Gastroesophageal sphincter (tissue), 4 donors: ENCODE measurements at regions not wholly inside any gene's neighbourhood (a gene's known extent, or its start where the extent isn't known, plus 50 kb on each side); places are given as distances from the start of the nearest gene placed in this dataset.

ENCODE experiments used
- ATAC-seq: fragments of 150-250 bp; one replicate; pipeline ENCODE4 v1.9.1; 2016; ENCODE audit warnings: mild to moderate bottlenecking, moderate library complexity
- H3K27ac ChIP-seq, 4 donors: fragments of 200-600 bp; sonication (generic) in 3 of 4; 1 replicate in 3 of 4; 2 replicates in 1 of 4; pipeline ENCODE4 v1.5.1; 2016 to 2019
- H3K27me3 ChIP-seq: fragments of 200-600 bp; sonication (generic); one replicate; pipeline ENCODE4 v1.5.1; 2019
- H3K36me3 ChIP-seq, 2 donors: fragments of 200-600 bp; sonication (generic); one replicate each; pipeline ENCODE4 v1.5.1; 2019; ENCODE audit warnings: control low read depth in 1 of 2
- H3K4me1 ChIP-seq, 3 donors: fragments of 200-600 bp; sonication (generic); 1 replicate in 2 of 3; 2 replicates in 1 of 3; pipeline ENCODE4 v1.5.1; 2016 to 2019; ENCODE audit warnings: control low read depth in 2 of 3
- H3K4me3 ChIP-seq, 2 donors: fragments of 200-600 bp; sonication (generic); one replicate each; pipeline ENCODE4 v1.5.1; 2019; ENCODE audit warnings: mild to moderate bottlenecking in 1 of 2, moderate library complexity in 1 of 2
- H3K9me3 ChIP-seq, 3 donors: fragments of 200-600 bp; sonication (generic); one replicate each; pipeline ENCODE4 v1.5.1; 2017 to 2019; ENCODE audit warnings: control low read depth in 2 of 3
- EP300 ChIP-seq: sonication (generic); formaldehyde crosslinking; IDR thresholded peaks from one replicate; pipeline ENCODE4 v1.6.1; 2017; ENCODE audit warnings: antibody characterized with exemption, mild to moderate bottlenecking
- POLR2A ChIP-seq, 2 donors: fragments of 450-650 bp; IDR thresholded peaks; one replicate each; pipeline ENCODE4 v1.6.1; 2017; ENCODE audit warnings: antibody characterized with exemption in 2 of 2, mild to moderate bottlenecking in 2 of 2, moderate library complexity in 1 of 2
- POLR2AphosphoS5 ChIP-seq: sonication (generic); formaldehyde crosslinking; IDR thresholded peaks from one replicate; pipeline ENCODE4 v1.6.1; 2017; ENCODE audit warnings: antibody characterized with exemption
- WGBS, 2 donors: methylation state at CpG; one replicate each; pipeline ENCODE4 v1.1.5; 2018; ENCODE audit warnings: low coverage in 1 of 2; 5-methylcytosine and 5-hydroxymethylcytosine counted together
- TF ChIP-seq, protein P1 (sequence below), 4 experiments: fragments of 200-600 bp in 2 of 4; fragments of 450-650 bp in 2 of 4; sonication (generic) in 1 of 4; IDR thresholded peaks; one replicate each; pipeline ENCODE4 v1.5.1; 2017 to 2019; ENCODE audit warnings: antibody characterized with exemption in 4 of 4, mild to moderate bottlenecking in 2 of 4, moderate library complexity in 2 of 4

DNA sequence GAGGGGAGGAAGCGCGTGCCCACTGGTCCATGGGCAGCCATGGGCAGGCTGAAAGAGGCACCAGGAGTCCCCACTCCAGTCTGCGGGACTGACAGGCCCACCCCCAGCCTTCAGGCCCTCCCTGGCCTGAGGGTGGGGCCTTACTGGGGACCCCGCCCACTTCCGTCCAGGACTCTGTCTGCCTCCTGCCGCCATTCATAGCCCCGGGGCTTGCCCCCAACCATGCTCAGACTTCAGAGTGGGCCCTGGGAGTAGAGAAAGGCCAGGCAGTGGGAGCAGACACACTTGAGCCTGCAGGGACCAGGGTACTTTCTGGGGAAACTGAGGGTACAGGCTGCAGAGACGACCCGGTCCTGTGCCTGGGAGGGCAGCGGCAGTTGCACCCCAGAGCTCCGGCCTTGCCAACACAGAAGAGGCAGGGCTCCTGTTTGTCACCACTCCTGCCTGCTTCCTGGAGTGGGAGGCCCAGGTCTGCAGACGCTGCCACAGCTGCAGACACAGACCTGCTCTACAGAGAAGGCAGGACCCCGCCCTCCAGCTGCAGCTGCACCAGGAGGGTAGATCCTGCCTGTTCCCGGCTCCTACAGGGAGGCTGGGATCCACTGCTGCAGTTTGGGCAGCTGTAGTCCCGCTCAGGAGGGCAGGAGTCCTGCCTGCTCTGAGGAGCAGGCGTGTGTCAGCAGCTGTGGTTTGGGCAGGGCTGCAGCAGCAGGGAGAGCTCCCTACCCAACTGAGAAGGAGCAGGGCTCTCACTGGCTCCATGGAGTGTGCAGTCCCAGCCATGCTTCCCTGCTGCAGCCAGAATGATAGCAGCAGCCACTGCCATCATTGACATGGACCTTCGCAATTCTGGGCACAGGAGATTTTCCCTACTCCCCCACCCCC is 387.9 kb upstream of the ANO3 start:
- TF ChIP-seq EP300 = no peak
- TF ChIP-seq, protein P1, sequence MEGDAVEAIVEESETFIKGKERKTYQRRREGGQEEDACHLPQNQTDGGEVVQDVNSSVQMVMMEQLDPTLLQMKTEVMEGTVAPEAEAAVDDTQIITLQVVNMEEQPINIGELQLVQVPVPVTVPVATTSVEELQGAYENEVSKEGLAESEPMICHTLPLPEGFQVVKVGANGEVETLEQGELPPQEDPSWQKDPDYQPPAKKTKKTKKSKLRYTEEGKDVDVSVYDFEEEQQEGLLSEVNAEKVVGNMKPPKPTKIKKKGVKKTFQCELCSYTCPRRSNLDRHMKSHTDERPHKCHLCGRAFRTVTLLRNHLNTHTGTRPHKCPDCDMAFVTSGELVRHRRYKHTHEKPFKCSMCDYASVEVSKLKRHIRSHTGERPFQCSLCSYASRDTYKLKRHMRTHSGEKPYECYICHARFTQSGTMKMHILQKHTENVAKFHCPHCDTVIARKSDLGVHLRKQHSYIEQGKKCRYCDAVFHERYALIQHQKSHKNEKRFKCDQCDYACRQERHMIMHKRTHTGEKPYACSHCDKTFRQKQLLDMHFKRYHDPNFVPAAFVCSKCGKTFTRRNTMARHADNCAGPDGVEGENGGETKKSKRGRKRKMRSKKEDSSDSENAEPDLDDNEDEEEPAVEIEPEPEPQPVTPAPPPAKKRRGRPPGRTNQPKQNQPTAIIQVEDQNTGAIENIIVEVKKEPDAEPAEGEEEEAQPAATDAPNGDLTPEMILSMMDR (IDR thresholded peaks at IDR 0.05) = no peak
- no peak for TF ChIP-seq POLR2AphosphoS5
- TF ChIP-seq POLR2A (IDR thresholded peaks at IDR 0.05) = no peak

GRCh38 chr11:25949918-25950317 is 382.0 kb upstream of the ANO3 start:
- H3K27me3 ChIP-seq = no peaks in the 10 kb centered on the region
- no peaks in the 10 kb centered on the region for H3K36me3 ChIP-seq
- no peaks in the 10 kb centered on the region for H3K4me1 ChIP-seq
- TF ChIP-seq POLR2A (IDR thresholded peaks at IDR 0.05) (no peak), EP300 (no peak), POLR2AphosphoS5 (no peak)
- TF ChIP-seq, protein P1 (IDR thresholded peaks at IDR 0.05) = no peak
- no peak overlapping the region for H3K27ac ChIP-seq
- no peak for ATAC-seq
- H3K9me3 ChIP-seq = no peaks in the 10 kb centered on the region
- WGBS, 2 donors = 78 to 95% methylated on average over 2 of the region's 2 CpGs
- H3K4me3 ChIP-seq = no peak overlapping the region

More for the DNA sequence above, 387.9 kb upstream of the ANO3 start:
- no peak for ATAC-seq
- Histone ChIP-seq H3K36me3 (no peaks in the 10 kb centered on the region), H3K4me1 (no peaks in the 10 kb centered on the region), H3K4me3 (no peak overlapping the region), H3K27me3 (no peaks in the 10 kb centered on the region), H3K9me3 (no peaks in the 10 kb centered on the region), H3K27ac (no peak overlapping the region)
- WGBS, 2 donors = no CpG with 5 or more reads among the region's 17 CpGs

GRCh38 chr11:25953006-25953405 is 378.9 kb upstream of the ANO3 start:
- Histone ChIP-seq H3K9me3 (no peaks in the 10 kb centered on the region), H3K27me3 (no peaks in the 10 kb centered on the region), H3K4me1 (no peaks in the 10 kb centered on the region), H3K36me3 (no peaks in the 10 kb centered on the region), H3K27ac (no peak overlapping the region), H3K4me3 (no peak overlapping the region)
- ATAC-seq = no peak
- no peak for TF ChIP-seq POLR2AphosphoS5
- TF ChIP-seq, protein P1 (IDR thresholded peaks at IDR 0.05) = no peak
- no peak for TF ChIP-seq POLR2A (IDR thresholded peaks at IDR 0.05)
- WGBS, 2 donors = 100% methylated on average over 3 of the region's 3 CpGs

- Histone ChIP-seq H3K36me3 (no peaks in the 10 kb centered on the region), H3K27me3 (no peaks in the 10 kb centered on the region), H3K4me1 (no peaks in the 10 kb centered on the region), H3K9me3 (no peaks in the 10 kb centered on the region), H3K4me3 (no peak overlapping the region), H3K27ac (no peak overlapping the region)
- WGBS, 2 donors = 67 to 80% methylated on average over 4 of the region's 4 CpGs
- ATAC-seq = no peak
- TF ChIP-seq, protein P1 (IDR thresholded peaks at IDR 0.05) = no peak
- no peak for TF ChIP-seq POLR2AphosphoS5
- TF ChIP-seq EP300 = no peak
- no peak for TF ChIP-seq POLR2A (IDR thresholded peaks at IDR 0.05)
Measured at GRCh38 chr11:25958045-25958444, 373.9 kb upstream of the ANO3 start.

DNA sequence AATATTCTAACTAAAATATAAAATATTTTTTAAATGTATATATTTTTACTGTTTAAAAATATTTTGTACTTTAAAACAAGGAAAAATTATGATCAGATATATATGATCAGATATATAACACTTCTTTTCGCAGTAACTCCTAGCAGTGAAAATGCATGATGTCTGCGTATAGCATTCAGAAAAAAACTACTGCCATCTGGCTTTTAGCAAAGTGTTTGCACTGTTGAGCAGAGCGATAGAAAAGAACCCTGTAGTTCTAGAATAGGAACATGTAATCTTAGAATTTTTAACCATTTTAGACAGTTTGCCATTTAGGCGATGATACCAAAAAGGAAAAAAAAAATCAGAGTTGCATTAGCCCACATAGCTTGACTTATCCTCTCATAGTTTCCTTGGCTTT is 370.4 kb upstream of the ANO3 start:
- ATAC-seq = no peak
- Histone ChIP-seq H3K9me3 (no peaks in the 10 kb centered on the region), H3K27ac (no peak overlapping the region), H3K4me1 (no peaks in the 10 kb centered on the region), H3K36me3 (no peaks in the 10 kb centered on the region), H3K4me3 (no peak overlapping the region), H3K27me3 (no peaks in the 10 kb centered on the region)
- TF ChIP-seq, protein P1 (IDR thresholded peaks at IDR 0.05) = no peak
- WGBS, 2 donors = 58 to 68% methylated on average over 4 of the region's 4 CpGs
